ENCODE measurements at regions not wholly inside any gene's neighbourhood (a gene's known extent, or its start where the extent isn't known, plus 50 kb on each side); places are given as distances from the start of the nearest gene placed in this dataset.

- H3K79me2 ChIP-seq (ENCODE audit: control insufficient read depth, insufficient read depth, low read length) = no peaks in the 10 kb centered on the region
- H3K36me3 ChIP-seq (ENCODE audit: control insufficient read depth in 2 of 2, extremely low read depth in 1 of 2, insufficient read depth in 2 of 2, low read length in 2 of 2) = no peaks in the 10 kb centered on the region
- no peaks in the 10 kb centered on the region for H3K9me3 ChIP-seq (ENCODE audit: control insufficient read depth, low read depth, low read length)
- no peaks in the 10 kb centered on the region for H3K9me1 ChIP-seq (ENCODE audit: control insufficient read depth, extremely low read depth, insufficient read depth, low read length)
- DNase-seq (ENCODE audit: low read depth, low spot score) (peak; percentile 93), FAIRE-seq (peak; percentile 100)
- no peaks in the 10 kb centered on the region for H3K27me3 ChIP-seq (ENCODE audit: control insufficient read depth, extremely low read depth, insufficient read depth, low read length)
- H3K4me2 ChIP-seq (ENCODE audit: control insufficient read depth, extremely low read depth, insufficient read depth, low read depth, low read length) = peak overlapping the region; percentile 77
- H4K20me1 ChIP-seq (ENCODE audit: control insufficient read depth, extremely low read depth, insufficient read depth, low read length) = no peaks in the 10 kb centered on the region
- H3K4me1 ChIP-seq (ENCODE audit: control insufficient read depth, extremely low read depth, insufficient read depth, low read length) = peaks cover 32% of the 10 kb centered on the region
- H2AFZ ChIP-seq (ENCODE audit: control insufficient read depth, low read length) = peak overlapping the region; percentile 23
- H3K9ac ChIP-seq (ENCODE audit: control insufficient read depth, extremely low read depth, insufficient read depth, low read length) = peak overlapping the region; percentile 73
- H3K4me3 ChIP-seq (ENCODE audit: control insufficient read depth in 2 of 3, extremely low read depth in 1 of 3, insufficient read depth in 2 of 3, low read depth in 1 of 3, low read length in 3 of 3) = no peak overlapping the region
- dilution Hi-C loops (cut with MboI; ENCODE audit: extremely low pct_ligation_motif_present, low sequenced_read_pairs) = no loop called here
- peak overlapping the region; percentile 99 for H3K27ac ChIP-seq (ENCODE audit: control insufficient read depth, insufficient read depth, low read length)
- TF ChIP-seq CTCF (optimal IDR thresholded peaks at IDR 0.05 in 1 of 3, IDR thresholded peaks at IDR 0.05 in 1 of 3, conservative IDR thresholded peaks at IDR 0.05 in 1 of 3; ENCODE audit: extremely low read depth in 1 of 3, insufficient read depth in 2 of 3, low read length in 3 of 3) (no peak), EZH2 (IDR thresholded peaks at IDR 0.05; ENCODE audit: low read length) (no peak)
These were observed 579.9 kb downstream of the BMP2 start for GRCh38 chr20:7347409-7347808.

- Histone ChIP-seq H3K27me3 (ENCODE audit: control insufficient read depth, extremely low read depth, insufficient read depth, low read length) (no peaks in the 10 kb centered on the region), H3K36me3 (ENCODE audit: control insufficient read depth in 2 of 2, extremely low read depth in 1 of 2, insufficient read depth in 2 of 2, low read length in 2 of 2) (no peaks in the 10 kb centered on the region), H3K4me3 (ENCODE audit: control insufficient read depth in 2 of 3, extremely low read depth in 1 of 3, insufficient read depth in 2 of 3, low read depth in 1 of 3, low read length in 3 of 3) (no peak overlapping the region), H3K9me3 (ENCODE audit: control insufficient read depth, low read depth, low read length) (no peaks in the 10 kb centered on the region), H3K27ac (ENCODE audit: control insufficient read depth, insufficient read depth, low read length) (peak overlapping the region; percentile 99), H3K9me1 (ENCODE audit: control insufficient read depth, extremely low read depth, insufficient read depth, low read length) (no peaks in the 10 kb centered on the region), H4K20me1 (ENCODE audit: control insufficient read depth, extremely low read depth, insufficient read depth, low read length) (no peaks in the 10 kb centered on the region), H3K4me2 (ENCODE audit: control insufficient read depth, extremely low read depth, insufficient read depth, low read depth, low read length) (no peak overlapping the region), H3K79me2 (ENCODE audit: control insufficient read depth, insufficient read depth, low read length) (no peaks in the 10 kb centered on the region), H3K4me1 (ENCODE audit: control insufficient read depth, extremely low read depth, insufficient read depth, low read length) (peaks cover 32% of the 10 kb centered on the region), H3K9ac (ENCODE audit: control insufficient read depth, extremely low read depth, insufficient read depth, low read length) (no peak overlapping the region), H2AFZ (ENCODE audit: control insufficient read depth, low read length) (no peak overlapping the region)
- FAIRE-seq (no peak), DNase-seq (ENCODE audit: low read depth, low spot score) (no peak)
- dilution Hi-C loops (cut with MboI; ENCODE audit: extremely low pct_ligation_motif_present, low sequenced_read_pairs) = no loop called here
- TF ChIP-seq EZH2 (IDR thresholded peaks at IDR 0.05; ENCODE audit: low read length) (no peak), CTCF (optimal IDR thresholded peaks at IDR 0.05 in 1 of 3, IDR thresholded peaks at IDR 0.05 in 1 of 3, conservative IDR thresholded peaks at IDR 0.05 in 1 of 3; ENCODE audit: extremely low read depth in 1 of 3, insufficient read depth in 2 of 3, low read length in 3 of 3) (no peak)
These were observed 580.8 kb downstream of the BMP2 start for GRCh38 chr20:7348253-7348652.

Data from keratinocyte (primary cell).